NCI-H1436 treated with DMSO at 0.1 percent for 48 hours (cell line): ENCODE measurements at regions not wholly inside any gene's neighbourhood (a gene's known extent, or its start where the extent isn't known, plus 50 kb on each side); places are given as distances from the start of the nearest gene placed in this dataset.

Source experiments
- DNase-seq: peaks from one replicate; lab custom pipeline; 2025; lab: John Stamatoyannopoulos, UW

- DNase-seq, result no peak
These were observed 627.1 kb upstream of the CCDC54 start for GRCh38 chr3:106750092-106750491.

- DNase-seq, result no peak
These were observed 621.9 kb upstream of the CCDC54 start for GRCh38 chr3:106755336-106755735.

- no peak for DNase-seq
These were observed 620.3 kb upstream of the CCDC54 start for GRCh38 chr3:106756901-106757300.

GRCh38 chr3:106758459-106758858 lies 618.8 kb upstream of the CCDC54 start:
- DNase-seq, result peak; percentile 23

GRCh38 chr3:106759731-106760130 lies 617.5 kb upstream of the CCDC54 start:
- no peak for DNase-seq

- DNase-seq, result no peak
These were observed 611.9 kb upstream of the CCDC54 start for GRCh38 chr3:106765342-106765741.

GRCh38 chr3:106768941-106769480 lies 608.2 kb upstream of the CCDC54 start:
- no peak for DNase-seq

GRCh38 chr3:106773795-106774194 lies 603.4 kb upstream of the CCDC54 start:
- no peak for DNase-seq

GRCh38 chr3:106783231-106783630 lies 594.0 kb upstream of the CCDC54 start:
- no peak for DNase-seq

- DNase-seq, result no peak
These were observed 588.0 kb upstream of the CCDC54 start for GRCh38 chr3:106789276-106789675.

- no peak for DNase-seq
These were observed 584.5 kb upstream of the CCDC54 start for GRCh38 chr3:106792716-106793115.

GRCh38 chr3:106794442-106794841 lies 582.8 kb upstream of the CCDC54 start:
- DNase-seq, result no peak

GRCh38 chr3:106795553-106795952 lies 581.7 kb upstream of the CCDC54 start:
- no peak for DNase-seq

GRCh38 chr3:106797461-106797860 lies 579.8 kb upstream of the CCDC54 start:
- no peak for DNase-seq

- DNase-seq, result no peak
These were observed 571.6 kb upstream of the CCDC54 start for GRCh38 chr3:106805625-106806024.

GRCh38 chr3:106806964-106807363 lies 570.3 kb upstream of the CCDC54 start:
- DNase-seq, result no peak

GRCh38 chr3:106809041-106809440 lies 568.2 kb upstream of the CCDC54 start:
- DNase-seq, result no peak

- no peak for DNase-seq
These were observed 567.5 kb upstream of the CCDC54 start for GRCh38 chr3:106809623-106810299.

GRCh38 chr3:106810300-106810875 lies 566.9 kb upstream of the CCDC54 start:
- no peak for DNase-seq

GRCh38 chr3:106811376-106811775 lies 565.9 kb upstream of the CCDC54 start:
- DNase-seq, result no peak

- DNase-seq, result no peak
These were observed 563.5 kb upstream of the CCDC54 start for GRCh38 chr3:106813742-106814141.

- DNase-seq, result no peak
These were observed 563.0 kb upstream of the CCDC54 start for GRCh38 chr3:106814231-106814630.

GRCh38 chr3:106816838-106817237 lies 560.4 kb upstream of the CCDC54 start:
- no peak for DNase-seq

- DNase-seq, result no peak
These were observed 559.5 kb upstream of the CCDC54 start for GRCh38 chr3:106817706-106818105.
